ENCODE measurements at regions not wholly inside any gene's neighbourhood (a gene's known extent, or its start where the extent isn't known, plus 50 kb on each side); places are given as distances from the start of the nearest gene placed in this dataset.

DNA sequence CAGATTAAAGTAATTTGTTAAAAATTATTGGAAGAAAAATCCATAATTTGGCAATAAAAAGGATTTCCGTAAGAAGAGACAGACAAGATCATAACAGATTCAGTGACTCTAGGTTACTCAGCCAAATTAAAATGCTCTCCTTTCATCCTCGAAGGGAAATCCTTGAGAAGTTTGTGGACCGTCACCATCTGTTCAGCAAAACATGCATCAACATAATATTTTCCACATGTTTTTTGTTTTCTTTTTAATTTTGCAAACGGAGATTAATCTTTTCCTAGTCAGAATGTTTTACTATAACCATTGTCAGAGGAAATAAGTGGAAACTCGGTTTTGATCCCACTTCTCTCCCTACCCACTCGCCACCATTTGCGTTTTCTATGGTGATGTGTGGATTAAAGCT lies 128.3 kb downstream of the TMCO5A start:
- TF ChIP-seq, protein P1, sequence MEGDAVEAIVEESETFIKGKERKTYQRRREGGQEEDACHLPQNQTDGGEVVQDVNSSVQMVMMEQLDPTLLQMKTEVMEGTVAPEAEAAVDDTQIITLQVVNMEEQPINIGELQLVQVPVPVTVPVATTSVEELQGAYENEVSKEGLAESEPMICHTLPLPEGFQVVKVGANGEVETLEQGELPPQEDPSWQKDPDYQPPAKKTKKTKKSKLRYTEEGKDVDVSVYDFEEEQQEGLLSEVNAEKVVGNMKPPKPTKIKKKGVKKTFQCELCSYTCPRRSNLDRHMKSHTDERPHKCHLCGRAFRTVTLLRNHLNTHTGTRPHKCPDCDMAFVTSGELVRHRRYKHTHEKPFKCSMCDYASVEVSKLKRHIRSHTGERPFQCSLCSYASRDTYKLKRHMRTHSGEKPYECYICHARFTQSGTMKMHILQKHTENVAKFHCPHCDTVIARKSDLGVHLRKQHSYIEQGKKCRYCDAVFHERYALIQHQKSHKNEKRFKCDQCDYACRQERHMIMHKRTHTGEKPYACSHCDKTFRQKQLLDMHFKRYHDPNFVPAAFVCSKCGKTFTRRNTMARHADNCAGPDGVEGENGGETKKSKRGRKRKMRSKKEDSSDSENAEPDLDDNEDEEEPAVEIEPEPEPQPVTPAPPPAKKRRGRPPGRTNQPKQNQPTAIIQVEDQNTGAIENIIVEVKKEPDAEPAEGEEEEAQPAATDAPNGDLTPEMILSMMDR (IDR thresholded peaks at IDR 0.05; ENCODE audit: low read depth, low read length) = no peak
- TF ChIP-seq POLR2A (IDR thresholded peaks at IDR 0.05; ENCODE audit: extremely low read depth, insufficient read length) = no peak
- TF ChIP-seq, protein P2, sequence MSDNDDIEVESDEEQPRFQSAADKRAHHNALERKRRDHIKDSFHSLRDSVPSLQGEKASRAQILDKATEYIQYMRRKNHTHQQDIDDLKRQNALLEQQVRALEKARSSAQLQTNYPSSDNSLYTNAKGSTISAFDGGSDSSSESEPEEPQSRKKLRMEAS (IDR thresholded peaks at IDR 0.05; ENCODE audit: low read depth, low read length) = no peak

Measured in NB4 (cell line).